ENCODE measurements at regions not wholly inside any gene's neighbourhood (a gene's known extent, or its start where the extent isn't known, plus 50 kb on each side); places are given as distances from the start of the nearest gene placed in this dataset.
"Not testable (repeated sequence)": the region's sequence is repeated elsewhere in the genome, so short reads cannot be mapped to it uniquely, and the experiment has no call there.

DNA sequence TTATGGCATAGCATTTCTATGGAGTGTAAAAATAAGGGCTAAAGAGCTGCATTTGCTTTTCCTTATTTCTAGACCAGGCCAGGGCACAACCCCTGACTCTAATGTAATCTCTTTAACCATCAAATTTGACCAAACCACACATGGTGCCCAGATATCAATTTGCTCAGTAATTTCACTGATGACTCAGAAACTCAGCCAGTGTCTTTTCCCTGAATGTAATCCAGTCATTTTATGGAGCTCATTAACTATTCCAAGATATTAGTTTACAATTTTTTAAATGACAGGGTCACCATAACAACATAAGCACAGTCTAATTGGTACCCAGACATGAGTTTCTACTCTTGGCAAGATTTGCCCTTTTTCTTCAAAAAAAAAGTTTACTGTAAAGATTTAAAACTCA, 270.8 kb upstream of the AGAP1 start:
- no peak for DNase-seq

DNA sequence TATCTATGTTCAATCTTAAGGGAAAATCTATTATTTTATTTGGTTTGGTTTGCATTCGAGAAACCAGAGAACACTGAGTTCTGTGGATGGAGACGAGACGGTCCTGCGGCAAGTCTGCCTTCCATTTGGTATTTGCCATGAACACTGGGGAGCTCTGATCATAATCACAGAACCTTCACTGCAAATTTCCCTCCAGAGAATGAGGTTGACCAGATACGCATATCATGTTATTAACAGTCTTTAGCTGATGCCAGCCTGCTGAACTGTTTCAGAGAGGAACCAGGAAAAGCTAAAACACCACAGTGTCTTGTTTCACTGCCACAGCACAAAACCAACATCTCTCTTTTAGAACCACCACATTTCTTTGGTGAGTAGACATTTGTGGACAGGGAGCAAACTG, 269.4 kb upstream of the AGAP1 start:
- DNase-seq: no peak

DNA sequence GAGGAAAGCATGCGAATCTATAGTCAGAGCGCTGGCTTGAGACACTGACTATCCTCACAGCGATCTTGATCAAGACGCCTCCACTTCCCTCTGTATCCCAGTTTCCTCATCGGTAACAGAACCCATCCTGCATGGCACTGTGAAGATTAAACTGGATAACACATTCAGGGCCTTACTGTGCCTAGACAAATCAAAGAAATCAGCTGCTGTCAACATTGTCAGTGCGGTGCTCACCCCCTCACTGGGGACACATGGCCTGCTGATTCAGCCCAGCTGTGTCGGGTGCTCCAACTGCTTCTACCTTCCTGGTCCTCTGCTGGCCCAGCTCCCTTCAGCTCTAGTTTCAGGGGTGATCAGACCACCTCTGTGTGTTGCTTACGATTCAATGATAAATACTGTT, 268.6 kb upstream of the AGAP1 start:
- DNase-seq: no peak

DNA sequence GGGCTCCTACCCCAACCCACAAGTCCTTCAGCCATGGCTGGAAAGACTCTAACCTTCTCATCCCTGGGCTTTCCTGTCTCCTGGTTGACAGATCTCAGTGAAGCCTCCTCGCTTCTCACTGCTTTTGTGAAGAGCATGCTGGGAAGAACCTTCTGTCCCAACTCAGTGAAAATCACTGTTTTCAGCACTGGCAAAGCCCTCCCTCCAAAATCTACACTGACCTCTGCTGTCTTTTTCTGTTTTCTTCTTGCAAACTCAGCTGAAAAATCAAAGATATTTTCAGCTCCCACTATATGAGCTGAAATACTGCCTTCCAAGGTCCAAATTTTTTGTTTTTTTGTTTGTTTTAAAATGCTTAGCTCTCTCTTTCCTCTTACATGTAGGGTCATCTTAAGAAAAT, 266.3 kb upstream of the AGAP1 start:
- DNase-seq: no peak

DNA sequence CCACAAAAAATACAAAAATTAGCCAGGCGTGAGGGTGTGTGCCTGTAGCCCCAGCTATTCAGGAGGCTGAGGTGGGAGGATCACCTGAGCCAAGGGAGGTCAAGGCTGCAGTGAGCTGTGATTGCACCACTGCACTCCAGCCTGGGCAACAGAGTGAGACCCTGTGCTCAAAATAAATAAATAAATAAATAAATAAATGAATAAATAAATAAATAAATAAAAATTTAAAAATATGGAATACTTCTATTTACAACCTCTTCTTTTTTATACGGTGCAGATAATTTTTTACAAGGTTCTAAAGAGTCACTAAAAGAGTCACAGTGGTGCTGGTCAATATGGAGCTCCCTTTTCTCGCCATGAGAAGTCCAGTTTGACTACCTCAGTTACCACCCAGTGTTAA, 265.4 kb upstream of the AGAP1 start:
- DNase-seq: not testable (repeated sequence)

DNA sequence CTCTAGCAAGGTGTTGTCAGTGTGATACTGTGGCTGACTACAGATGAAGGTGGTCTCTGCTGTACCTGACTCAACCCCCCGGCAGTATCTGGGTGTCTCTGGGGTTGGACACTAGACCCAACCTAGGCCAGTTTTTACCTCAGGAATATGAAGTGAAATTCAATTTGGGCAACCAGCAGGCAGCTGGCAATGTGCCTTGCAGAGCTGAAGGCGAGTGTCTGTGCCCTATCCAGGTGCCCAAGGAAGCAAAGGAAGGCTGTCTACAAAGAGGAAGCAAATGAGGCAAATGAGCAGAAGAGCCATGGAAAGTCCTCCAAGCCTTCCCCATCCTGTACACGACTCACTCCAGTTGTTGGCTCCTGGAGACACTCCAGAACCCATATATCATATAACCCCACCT, 264.6 kb upstream of the AGAP1 start:
- DNase-seq: no peak

DNA sequence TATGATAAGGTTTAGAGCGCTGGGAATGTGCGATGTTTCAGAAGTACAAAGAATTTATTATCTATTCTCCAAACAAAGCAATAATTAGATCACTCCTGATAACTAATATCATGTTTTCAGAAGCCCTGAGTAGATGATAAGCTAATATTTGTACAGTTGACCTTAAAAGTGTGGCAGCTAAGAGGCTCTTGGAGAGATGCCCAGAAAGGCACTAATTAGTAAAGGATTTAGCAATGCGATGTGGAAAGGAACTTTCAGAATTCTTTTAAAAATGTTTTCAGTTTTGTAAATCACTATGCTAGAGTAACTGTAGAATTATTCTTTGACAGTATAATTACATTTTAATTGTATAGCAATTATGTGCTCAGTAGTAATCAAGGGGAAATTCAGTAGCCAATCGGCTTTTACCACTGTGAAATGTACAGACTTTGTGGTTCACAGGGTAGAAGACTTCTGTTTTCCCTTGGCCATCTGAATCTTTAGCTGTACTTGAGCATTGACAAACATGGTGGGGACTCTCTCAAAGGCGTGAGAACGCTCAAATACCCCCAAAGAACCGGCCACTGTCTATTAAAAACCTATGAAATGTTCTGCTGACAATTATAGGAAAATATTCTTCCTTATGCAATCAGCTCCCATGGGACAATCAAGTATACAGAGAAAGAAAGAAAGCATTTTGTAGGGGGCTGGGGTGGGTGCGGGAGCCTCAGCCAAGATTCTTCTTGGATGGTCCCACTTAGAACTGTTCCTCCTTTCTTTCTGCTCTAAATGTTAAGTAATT, 262.8 kb upstream of the AGAP1 start:
- no peak for DNase-seq

DNA sequence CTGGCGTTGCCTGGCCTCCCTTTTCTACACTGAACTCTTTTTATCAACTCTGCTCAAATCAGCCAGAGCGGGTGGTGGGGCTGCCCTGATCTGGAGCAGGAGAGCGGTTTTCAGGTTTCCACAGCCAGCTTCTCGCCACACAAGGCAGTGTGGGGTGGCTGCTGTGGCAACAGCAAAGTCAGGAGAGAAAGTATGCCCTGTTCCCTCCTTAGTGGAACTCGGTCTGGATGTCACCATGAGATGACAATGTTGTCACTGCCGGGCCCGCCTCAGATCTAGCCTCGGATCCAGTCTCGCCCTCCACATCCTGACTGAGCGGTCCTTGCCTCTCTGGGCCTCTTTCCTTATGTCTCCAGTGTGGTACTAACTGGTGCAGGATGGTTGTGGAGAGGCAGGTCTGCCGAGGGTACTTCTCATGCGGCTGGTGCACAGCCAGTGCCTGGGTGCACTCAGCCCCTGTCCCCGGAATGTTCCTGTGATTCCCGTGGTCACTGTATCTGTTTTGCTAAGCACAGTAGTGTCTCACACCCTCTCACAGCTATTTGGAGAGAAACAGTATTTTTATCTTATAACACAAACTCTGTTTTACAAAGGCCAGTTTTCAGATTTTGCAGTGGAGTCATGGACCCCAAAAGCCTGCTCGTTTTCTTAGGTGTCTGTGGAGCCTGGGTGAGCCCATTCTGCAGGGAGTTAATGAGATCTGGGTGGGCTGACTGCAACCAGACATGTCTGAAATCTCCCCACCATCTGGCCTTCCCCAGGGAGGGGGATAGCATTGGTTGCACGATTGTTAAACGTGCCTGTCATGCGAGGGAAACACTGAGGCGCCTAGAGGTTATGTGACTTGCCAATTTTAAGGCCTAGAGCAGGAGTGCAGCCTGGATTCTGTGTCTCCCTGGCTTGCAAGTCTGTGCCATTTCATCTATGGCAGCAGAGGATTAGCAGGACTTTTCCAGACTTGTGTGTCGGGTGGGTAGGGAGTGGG, 261.1 kb upstream of the AGAP1 start:
- no peak for DNase-seq

DNA sequence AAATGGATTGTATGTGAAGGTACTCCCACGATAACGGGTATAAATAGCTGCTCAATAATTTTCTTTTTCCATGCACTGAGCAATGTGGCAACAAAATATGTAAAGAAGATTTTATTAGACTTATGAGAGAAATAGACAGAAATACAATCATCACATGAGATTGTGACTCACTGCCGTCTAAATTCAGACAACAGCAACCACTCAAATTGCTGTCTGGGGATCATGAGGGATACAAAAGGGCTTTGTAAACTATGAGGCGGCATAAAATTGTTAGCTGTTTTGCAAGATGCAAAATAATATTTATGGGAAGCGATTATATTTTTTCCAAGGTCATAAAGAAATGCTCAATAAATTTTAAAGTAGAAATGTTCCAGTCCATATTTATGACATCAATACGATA, 259.1 kb upstream of the AGAP1 start:
- DNase-seq: no peak

DNA sequence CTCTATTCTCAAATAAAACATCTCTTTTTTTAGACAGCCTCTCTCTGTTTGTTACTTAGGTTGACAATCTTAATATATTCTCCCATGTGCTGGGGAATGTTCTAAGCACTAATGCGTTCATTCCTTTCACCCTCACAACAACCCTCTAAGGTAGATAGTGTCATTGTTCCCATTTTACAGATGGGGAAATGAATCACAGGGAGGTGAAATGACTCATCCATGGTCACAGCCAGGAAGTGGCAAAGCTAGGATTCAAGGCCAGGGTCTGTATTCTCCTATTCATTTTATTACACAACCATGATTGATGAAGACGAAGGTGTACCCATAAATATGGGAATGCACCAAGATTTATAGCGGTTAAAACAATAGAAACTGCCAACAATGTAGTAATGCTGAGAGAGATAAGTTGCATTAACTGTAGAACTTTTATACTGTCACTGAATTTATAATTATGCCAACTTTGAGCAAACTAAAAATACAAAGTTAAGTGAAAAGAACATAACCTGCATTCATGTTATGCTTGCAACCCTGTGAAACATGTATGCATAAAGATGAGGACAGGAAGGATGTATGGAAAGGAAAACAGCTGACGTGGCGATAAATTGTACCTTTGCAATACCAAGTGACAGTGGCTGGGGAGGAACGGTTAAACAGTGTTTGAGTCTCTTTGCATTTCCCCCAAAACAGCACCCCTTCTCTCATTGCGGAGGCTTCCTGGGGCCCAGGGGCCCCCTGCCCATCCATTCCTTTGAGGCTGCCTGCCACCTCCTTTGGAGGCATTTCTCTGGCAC, 257.7 kb upstream of the AGAP1 start:
- no peak for DNase-seq

DNA sequence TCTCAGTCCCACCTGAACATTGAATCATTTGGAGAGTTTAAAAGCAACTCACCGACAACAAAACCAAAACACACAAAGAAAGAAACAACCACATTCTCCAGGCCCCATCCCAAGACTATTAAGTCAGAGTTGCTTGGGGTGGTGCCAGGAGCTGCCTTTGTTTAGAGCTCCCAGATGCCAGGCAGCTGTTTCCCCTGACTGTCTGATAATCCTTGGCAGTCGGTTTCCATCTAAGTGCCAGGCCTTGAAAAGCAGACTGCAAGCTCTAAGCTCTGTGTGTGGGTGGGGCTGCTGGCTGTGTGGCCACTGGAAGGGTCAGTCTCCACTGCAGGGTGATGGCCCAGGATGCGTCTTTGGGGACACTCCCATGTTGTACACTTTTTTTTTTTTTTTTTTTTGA, 255.3 kb upstream of the AGAP1 start:
- DNase-seq: no peak

DNA sequence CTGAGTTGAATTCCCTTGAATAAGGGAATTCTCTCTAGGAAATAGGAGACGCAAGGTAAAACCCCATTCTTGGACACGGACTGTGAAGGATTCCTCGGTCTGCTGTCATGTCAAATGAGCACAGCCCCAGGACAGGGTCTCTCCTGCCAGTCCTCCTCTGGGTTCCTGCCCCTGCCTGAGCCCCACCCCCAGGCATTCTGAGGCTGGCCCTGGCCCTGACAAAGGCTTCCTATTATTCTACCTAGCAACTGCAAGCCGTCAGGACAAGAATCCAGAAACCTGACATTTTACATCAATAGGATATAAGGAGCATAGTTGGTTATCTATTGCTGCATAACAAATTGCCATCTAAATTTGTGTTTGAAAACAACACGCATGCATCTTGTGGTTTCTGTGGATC, 253.3 kb upstream of the AGAP1 start:
- no peak for DNase-seq

DNA sequence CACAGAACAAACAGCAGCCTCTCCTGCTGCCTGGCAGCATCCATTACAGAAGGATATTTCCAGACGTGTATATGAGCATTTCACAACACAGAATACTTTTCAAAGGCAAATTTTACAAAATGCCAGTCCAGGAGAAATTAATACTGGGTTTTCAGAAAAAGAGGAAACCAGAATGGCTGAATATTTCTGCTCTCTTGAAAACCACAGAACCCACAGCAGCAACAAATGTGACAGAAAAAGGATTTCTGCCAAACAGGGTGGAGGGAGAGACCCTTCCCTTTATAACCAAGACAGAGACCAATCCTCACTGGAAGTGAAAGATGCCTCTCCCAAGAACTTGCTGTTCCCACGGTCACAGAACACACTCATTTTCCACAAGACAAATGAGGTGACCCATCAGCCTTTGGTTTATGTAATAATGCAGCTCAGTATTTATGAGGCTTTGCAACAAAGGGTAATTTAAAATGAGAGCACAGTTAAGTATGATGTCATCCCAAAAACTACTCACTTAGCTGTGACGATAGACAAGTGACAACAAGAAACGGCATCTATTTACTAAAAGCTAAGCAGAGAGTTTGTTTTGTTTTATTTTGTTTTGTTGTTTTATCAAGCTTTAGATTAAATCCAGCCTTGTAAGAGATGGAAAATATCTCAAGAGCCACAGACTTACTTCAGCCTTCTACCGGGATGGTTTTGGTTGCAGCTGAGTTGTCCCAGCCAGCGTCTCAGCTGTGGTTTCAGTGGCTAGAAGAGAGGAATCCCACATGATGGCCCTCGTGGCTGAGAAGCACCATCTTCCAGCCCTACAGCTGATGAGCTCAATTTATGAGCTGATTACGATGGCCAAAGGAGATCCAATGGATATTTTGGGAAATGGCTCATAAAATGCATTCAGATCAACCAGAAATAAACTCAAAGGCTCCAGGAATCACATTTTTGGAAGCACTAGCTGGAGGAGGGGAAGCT, 249.3 kb upstream of the AGAP1 start:
- DNase-seq: no peak

DNA sequence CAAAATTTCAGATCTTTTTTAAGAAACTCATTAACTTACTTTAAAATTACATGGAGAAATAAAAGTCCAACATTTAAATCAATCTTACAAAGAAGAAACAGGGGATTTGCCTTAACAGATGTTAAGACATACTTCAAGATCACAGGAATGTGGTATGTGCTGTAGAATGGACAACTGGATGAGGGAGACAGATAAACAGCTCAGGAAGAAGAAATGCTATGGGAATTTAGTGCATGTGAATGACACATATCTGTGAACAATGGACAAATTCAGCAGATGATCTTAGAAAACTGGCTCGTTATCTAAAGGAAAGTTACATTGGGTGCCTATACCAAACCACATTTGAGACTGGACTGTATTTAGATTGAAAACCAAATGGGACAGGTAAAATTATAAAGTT, 246.8 kb upstream of the AGAP1 start:
- no peak for DNase-seq

DNA sequence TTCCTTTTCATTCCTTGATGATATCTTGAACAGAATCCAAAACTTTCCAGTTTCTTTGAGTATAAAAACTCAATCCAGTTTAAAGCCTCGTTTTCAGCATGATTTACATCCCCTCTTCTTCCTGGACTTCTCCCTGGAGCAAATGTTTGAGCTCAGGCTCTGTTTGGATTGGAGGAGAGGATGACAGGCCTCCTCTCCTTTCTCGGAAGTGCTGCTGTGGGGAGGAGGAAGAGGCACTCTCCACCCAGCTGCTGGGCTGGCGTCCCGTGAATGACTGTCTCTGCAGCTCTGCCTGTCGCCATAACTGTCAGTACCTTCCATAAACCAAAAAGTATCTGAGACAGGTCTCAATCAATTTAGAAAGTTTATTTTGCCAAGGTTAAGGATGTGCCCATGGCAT, 238.2 kb upstream of the AGAP1 start:
- DNase-seq: no peak

DNA sequence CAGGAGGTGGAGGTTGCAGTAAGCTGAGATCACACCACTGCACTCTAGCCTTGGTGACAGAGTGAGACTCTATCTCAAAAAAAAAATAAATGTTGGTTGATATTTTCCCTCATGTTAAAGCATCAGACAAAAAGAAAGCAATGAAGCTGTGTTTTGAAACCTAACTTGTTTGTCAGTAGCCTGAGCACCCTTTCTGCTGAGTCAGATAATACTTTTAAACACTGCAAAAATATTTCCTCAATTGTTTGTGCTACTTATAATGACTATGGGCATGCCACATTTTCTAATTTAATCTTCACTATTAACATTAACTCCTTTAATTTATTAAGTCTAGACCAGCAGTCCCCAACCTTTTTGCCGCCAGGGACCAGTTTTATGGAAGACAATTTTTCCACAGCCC, 236.3 kb upstream of the AGAP1 start:
- no peak for DNase-seq

DNA sequence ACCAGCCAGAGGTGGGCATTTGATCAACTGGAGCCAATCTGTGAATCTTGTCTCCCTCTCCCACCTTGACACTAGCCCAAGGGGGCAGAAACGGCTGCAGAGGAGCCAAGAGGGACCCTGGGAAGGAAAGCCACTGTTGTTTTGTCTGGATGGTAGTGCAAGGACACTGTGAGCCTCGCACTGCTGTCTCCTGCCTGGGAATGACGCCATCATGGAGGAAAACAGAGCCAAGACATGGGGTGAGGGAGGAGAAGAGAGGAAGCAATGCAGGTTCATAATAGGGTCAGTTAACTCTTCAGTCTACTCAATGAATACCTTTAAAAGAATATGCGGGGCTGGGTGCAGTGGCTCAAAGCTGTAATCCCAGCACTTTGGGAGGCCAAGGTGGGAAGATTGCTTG, 231.1 kb upstream of the AGAP1 start:
- DNase-seq: no peak

DNA sequence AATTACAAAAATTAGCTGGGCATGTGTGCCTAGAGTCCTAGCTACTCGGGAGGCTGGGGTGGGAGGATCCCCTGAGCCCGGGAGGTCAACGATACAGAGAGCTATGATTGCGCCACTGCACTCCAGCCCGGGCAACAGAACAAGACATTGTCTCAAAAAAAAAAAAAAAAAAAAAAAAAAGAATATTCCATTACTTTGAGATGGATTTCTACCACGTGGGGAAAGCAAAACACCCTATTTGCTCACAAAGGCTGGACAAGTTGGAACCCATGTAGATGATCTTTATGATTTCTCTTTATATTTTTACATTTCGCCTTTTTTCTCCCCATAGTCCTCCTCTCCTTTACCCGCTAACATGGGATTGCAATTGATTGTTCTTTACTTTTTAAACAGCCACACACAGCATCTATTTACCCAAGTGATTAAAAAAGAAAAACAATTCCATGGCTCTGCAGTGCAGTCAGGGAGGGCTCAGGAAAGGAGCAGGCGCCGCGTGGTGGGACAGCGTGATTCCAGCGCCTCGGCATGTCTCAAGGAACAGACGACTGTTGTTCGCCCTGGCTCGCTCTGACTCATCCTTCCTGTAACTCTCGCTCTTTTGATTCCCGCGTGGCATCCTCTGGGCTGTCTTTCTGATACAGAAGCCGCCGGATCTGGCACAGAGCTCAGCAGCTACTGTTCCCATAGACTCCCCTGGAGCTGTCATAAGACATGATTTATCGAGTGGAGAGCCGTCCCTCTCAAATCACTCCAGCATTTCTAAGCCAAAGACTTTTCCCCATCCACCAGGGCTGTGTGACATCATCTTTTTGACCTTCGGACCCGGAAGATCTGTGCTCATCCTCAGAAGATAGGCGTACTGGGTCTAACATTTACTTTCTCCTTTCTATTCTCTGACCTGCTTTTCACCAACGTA, 230.4 kb upstream of the AGAP1 start:
- no peak for DNase-seq

DNA sequence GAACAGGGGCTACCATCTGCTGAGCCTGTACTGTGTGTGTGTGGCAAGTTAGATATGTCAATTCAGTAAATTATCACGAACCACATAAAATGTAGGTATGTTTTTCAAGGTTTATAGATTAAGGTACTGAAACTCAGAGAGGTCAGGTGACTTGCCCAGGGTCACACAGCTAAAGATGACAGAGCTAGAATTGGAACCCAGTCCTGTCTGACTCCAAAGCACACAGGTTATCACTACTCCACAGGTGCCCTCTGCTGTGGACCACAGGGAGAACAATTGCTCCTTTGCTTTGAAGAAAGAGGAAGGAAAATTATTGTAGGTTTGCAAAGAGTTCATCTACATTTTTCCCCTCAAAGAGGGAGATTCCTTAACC, 229.7 kb upstream of the AGAP1 start:
- no peak for DNase-seq

DNA sequence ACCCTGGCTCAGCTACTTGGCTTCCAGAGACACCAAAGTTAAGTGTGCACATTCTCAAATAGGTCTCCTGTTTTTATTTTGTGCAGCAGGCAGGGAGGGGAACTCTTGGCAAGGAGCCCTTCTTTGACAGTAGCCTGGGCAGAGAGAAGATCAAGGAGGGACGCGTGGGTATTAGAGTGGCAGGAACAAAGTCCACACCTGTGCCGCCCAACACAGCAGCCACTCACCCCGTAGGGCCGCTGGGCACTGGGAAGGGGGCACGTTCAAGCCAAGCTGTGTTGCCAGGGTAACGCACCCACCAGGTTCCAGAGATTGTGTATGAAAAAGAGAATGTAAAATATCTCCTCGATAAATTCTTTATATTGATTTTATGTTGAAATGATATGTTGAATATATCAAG, 229.3 kb upstream of the AGAP1 start:
- DNase-seq: no peak

DNA sequence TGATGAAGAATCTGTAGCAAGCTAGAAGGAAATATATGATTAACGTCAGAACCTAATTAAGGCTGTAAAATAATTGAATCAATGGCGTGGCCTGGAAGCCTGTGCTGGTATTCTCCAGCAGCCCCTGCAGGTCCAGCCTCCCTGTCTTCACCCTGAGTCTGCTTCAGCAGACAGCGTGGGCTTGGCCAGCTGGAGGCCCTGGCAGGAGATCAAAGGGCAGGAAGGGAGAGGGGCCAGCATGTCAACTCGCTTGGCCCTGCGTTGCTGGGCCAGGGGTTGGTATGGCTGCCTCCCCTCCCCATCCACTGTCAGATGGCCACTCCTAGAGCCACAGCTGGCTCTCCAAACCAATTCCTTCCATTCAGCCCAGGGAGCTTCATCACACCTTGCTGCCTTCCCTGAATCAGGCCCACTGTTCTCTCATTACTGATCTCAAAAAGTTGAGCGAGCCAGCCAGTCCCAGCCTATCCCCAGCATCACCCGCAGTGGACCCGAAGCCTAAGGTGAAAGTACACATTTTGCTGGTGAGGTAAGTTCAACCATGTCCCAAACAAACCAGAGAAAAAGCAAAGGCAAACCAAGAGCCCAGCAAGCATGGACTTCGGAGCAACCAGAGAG, 228.4 kb upstream of the AGAP1 start:
- no peak for DNase-seq
